Activated T-cell treated with anti-CD3 and anti-CD28 coated beads, Interleukin-2, amount 50 U/mL, for 24 hours (primary cell): ENCODE measurements at regions not wholly inside any gene's neighbourhood (a gene's known extent, or its start where the extent isn't known, plus 50 kb on each side); places are given as distances from the start of the nearest gene placed in this dataset.

ENCODE experiments used
- DNase-seq: peaks from one replicate; pipeline ENCODE4 v3.0.0-alpha.2; 2020
- H3K27ac Mint-ChIP-seq: 2 replicates; pipeline ENCODE4 v1.8.0; 2020; ENCODE audit warnings: mild to moderate bottlenecking, mixed read lengths
- H3K27me3 Mint-ChIP-seq: 2 replicates; pipeline ENCODE4 v1.8.0; 2020; ENCODE audit warnings: mixed read lengths
- H3K36me3 Mint-ChIP-seq: 2 replicates; pipeline ENCODE4 v1.8.0; 2020; ENCODE audit warnings: low read depth, mixed read lengths
- H3K4me1 Mint-ChIP-seq: 2 replicates; pipeline ENCODE4 v1.8.0; 2020; ENCODE audit warnings: low read depth, mixed read lengths
- H3K4me3 Mint-ChIP-seq: 2 replicates; pipeline ENCODE4 v1.8.0; 2020; ENCODE audit warnings: mild to moderate bottlenecking, moderate library complexity, mixed read lengths
- H3K9me3 Mint-ChIP-seq: 2 replicates; pipeline ENCODE4 v1.8.0; 2020; ENCODE audit warnings: mixed read lengths

GRCh38 chr1:30409476-30410152 is 313.8 kb downstream of the MATN1 start:
- Mint-ChIP-seq H3K9me3 (no peaks in the 10 kb centered on the region), H3K36me3 (no peaks in the 10 kb centered on the region), H3K27me3 (peaks cover 9% of the 10 kb centered on the region), H3K4me3 (no peak overlapping the region), H3K4me1 (no peaks in the 10 kb centered on the region), H3K27ac (no peak overlapping the region)
- DNase-seq, result peak; percentile 9

GRCh38 chr1:30407865-30408580 is 315.4 kb downstream of the MATN1 start:
- no peak overlapping the region for H3K27ac Mint-ChIP-seq
- DNase-seq, result peak; percentile 13
- no peak overlapping the region for H3K4me3 Mint-ChIP-seq
- no peaks in the 10 kb centered on the region for H3K4me1 Mint-ChIP-seq
- H3K27me3 Mint-ChIP-seq, result peaks cover 9% of the 10 kb centered on the region
- no peaks in the 10 kb centered on the region for H3K36me3 Mint-ChIP-seq
- no peaks in the 10 kb centered on the region for H3K9me3 Mint-ChIP-seq

- DNase-seq, result peak; percentile 11
- Mint-ChIP-seq H3K36me3 (no peaks in the 10 kb centered on the region), H3K27ac (no peak overlapping the region), H3K4me3 (no peak overlapping the region), H3K9me3 (no peaks in the 10 kb centered on the region), H3K27me3 (peaks cover 9% of the 10 kb centered on the region), H3K4me1 (no peaks in the 10 kb centered on the region)
Observed at GRCh38 chr1:30406996-30407864, 316.2 kb downstream of the MATN1 start.

- Mint-ChIP-seq H3K27ac (no peak overlapping the region), H3K4me3 (no peak overlapping the region), H3K9me3 (no peaks in the 10 kb centered on the region), H3K4me1 (no peaks in the 10 kb centered on the region), H3K27me3 (peaks cover 9% of the 10 kb centered on the region), H3K36me3 (no peaks in the 10 kb centered on the region)
- DNase-seq, result peak; percentile 14
Observed at GRCh38 chr1:30405631-30406212, 317.7 kb downstream of the MATN1 start.

- H3K4me3 Mint-ChIP-seq, result no peak overlapping the region
- peaks cover 9% of the 10 kb centered on the region for H3K27me3 Mint-ChIP-seq
- no peaks in the 10 kb centered on the region for H3K9me3 Mint-ChIP-seq
- no peak overlapping the region for H3K27ac Mint-ChIP-seq
- H3K36me3 Mint-ChIP-seq, result no peaks in the 10 kb centered on the region
- no peaks in the 10 kb centered on the region for H3K4me1 Mint-ChIP-seq
- peak; percentile 14 for DNase-seq
Observed at GRCh38 chr1:30405081-30405480, 318.3 kb downstream of the MATN1 start.

- Mint-ChIP-seq H3K36me3 (no peaks in the 10 kb centered on the region), H3K4me3 (no peak overlapping the region), H3K27me3 (peaks cover 6% of the 10 kb centered on the region), H3K27ac (no peak overlapping the region), H3K4me1 (no peaks in the 10 kb centered on the region), H3K9me3 (no peaks in the 10 kb centered on the region)
- DNase-seq, result peak; percentile 7
Observed at GRCh38 chr1:30404341-30404740, 319.0 kb downstream of the MATN1 start.

- H3K9me3 Mint-ChIP-seq, result no peaks in the 10 kb centered on the region
- H3K27ac Mint-ChIP-seq, result no peak overlapping the region
- no peaks in the 10 kb centered on the region for H3K36me3 Mint-ChIP-seq
- H3K4me1 Mint-ChIP-seq, result no peaks in the 10 kb centered on the region
- DNase-seq, result no peak
- H3K27me3 Mint-ChIP-seq, result no peaks in the 10 kb centered on the region
- no peak overlapping the region for H3K4me3 Mint-ChIP-seq
Observed at GRCh38 chr1:30403726-30404125, 319.7 kb downstream of the MATN1 start.

- Mint-ChIP-seq H3K27me3 (no peaks in the 10 kb centered on the region), H3K4me3 (no peak overlapping the region), H3K9me3 (no peaks in the 10 kb centered on the region), H3K36me3 (no peaks in the 10 kb centered on the region), H3K27ac (no peak overlapping the region), H3K4me1 (no peaks in the 10 kb centered on the region)
- DNase-seq, result no peak
Observed at GRCh38 chr1:30403061-30403645, 320.2 kb downstream of the MATN1 start.

GRCh38 chr1:30402031-30402430 is 321.4 kb downstream of the MATN1 start:
- no peaks in the 10 kb centered on the region for H3K9me3 Mint-ChIP-seq
- no peak overlapping the region for H3K4me3 Mint-ChIP-seq
- no peaks in the 10 kb centered on the region for H3K4me1 Mint-ChIP-seq
- H3K27ac Mint-ChIP-seq, result no peak overlapping the region
- no peaks in the 10 kb centered on the region for H3K27me3 Mint-ChIP-seq
- no peaks in the 10 kb centered on the region for H3K36me3 Mint-ChIP-seq
- DNase-seq, result no peak

- Mint-ChIP-seq H3K4me1 (no peaks in the 10 kb centered on the region), H3K36me3 (no peaks in the 10 kb centered on the region)
- no peak for DNase-seq
Observed at GRCh38 chr1:30400507-30400906, 322.9 kb downstream of the MATN1 start.

GRCh38 chr1:30399026-30399425 is 324.4 kb downstream of the MATN1 start:
- Mint-ChIP-seq H3K4me1 (no peaks in the 10 kb centered on the region), H3K27ac (no peak overlapping the region), H3K27me3 (no peaks in the 10 kb centered on the region), H3K9me3 (no peaks in the 10 kb centered on the region), H3K4me3 (no peak overlapping the region), H3K36me3 (no peaks in the 10 kb centered on the region)
- no peak for DNase-seq

More at GRCh38 chr1:30400507-30400906, 322.9 kb downstream of the MATN1 start:
- Mint-ChIP-seq H3K27me3 (no peaks in the 10 kb centered on the region), H3K27ac (no peak overlapping the region), H3K9me3 (no peaks in the 10 kb centered on the region), H3K4me3 (no peak overlapping the region)

- Mint-ChIP-seq H3K27me3 (peaks cover 2% of the 10 kb centered on the region), H3K9me3 (no peaks in the 10 kb centered on the region), H3K4me1 (no peaks in the 10 kb centered on the region), H3K4me3 (no peak overlapping the region), H3K36me3 (no peaks in the 10 kb centered on the region), H3K27ac (no peak overlapping the region)
- no peak for DNase-seq
Observed at GRCh38 chr1:30397576-30397975, 325.8 kb downstream of the MATN1 start.

- Mint-ChIP-seq H3K9me3 (no peaks in the 10 kb centered on the region), H3K36me3 (no peaks in the 10 kb centered on the region)
Observed at GRCh38 chr1:30395631-30396030, 327.8 kb downstream of the MATN1 start.

GRCh38 chr1:30388386-30388785 is 335.0 kb downstream of the MATN1 start:
- H3K36me3 Mint-ChIP-seq, result no peaks in the 10 kb centered on the region
- no peaks in the 10 kb centered on the region for H3K4me1 Mint-ChIP-seq
- H3K9me3 Mint-ChIP-seq, result no peaks in the 10 kb centered on the region
- no peak overlapping the region for H3K27ac Mint-ChIP-seq
- no peak overlapping the region for H3K4me3 Mint-ChIP-seq
- H3K27me3 Mint-ChIP-seq, result peaks cover 27% of the 10 kb centered on the region
- no peak for DNase-seq

More at GRCh38 chr1:30395631-30396030, 327.8 kb downstream of the MATN1 start:
- no peak for DNase-seq
- H3K4me3 Mint-ChIP-seq, result no peak overlapping the region
- no peak overlapping the region for H3K27ac Mint-ChIP-seq
- no peaks in the 10 kb centered on the region for H3K4me1 Mint-ChIP-seq
- peaks cover 2% of the 10 kb centered on the region for H3K27me3 Mint-ChIP-seq
